Mesenchymal stem cell (in vitro differentiated cells and primary cell): ENCODE measurements at regions not wholly inside any gene's neighbourhood (a gene's known extent, or its start where the extent isn't known, plus 50 kb on each side); places are given as distances from the start of the nearest gene placed in this dataset.

Experiments used
- DNase-seq: peaks from one replicate; pipeline ENCODE4 v3.0.0-alpha.2; 2013
- H2AFZ ChIP-seq: one replicate; pipeline ENCODE4 v1.6.1; 2013; ENCODE audit warnings: low read depth, mild to moderate bottlenecking, control low read depth, inconsistent platforms, low read length, moderate library complexity
- H2AK5ac ChIP-seq: 2 replicates; pipeline ENCODE4 v1.6.1; 2013; ENCODE audit warnings: low read length, moderate library complexity, mild to moderate bottlenecking, inconsistent platforms; ENCODE audit not compliant: severe bottlenecking
- H2BK120ac ChIP-seq: one replicate; pipeline ENCODE4 v1.6.1; 2013; ENCODE audit warnings: low read depth, mild to moderate bottlenecking, inconsistent platforms, low read length, moderate library complexity
- H2BK12ac ChIP-seq, 2 experiments: one replicate each; pipeline ENCODE4 v1.6.1; 2013; ENCODE audit warnings: inconsistent platforms in 2 of 2, low read length in 2 of 2, mild to moderate bottlenecking in 2 of 2, moderate library complexity in 2 of 2, control low read depth in 1 of 2
- H2BK15ac ChIP-seq: one replicate; pipeline ENCODE4 v1.6.1; 2013; ENCODE audit warnings: mild to moderate bottlenecking, low read depth, inconsistent platforms; ENCODE audit not compliant: poor library complexity, severe bottlenecking
- H2BK5ac ChIP-seq: 2 replicates; pipeline ENCODE4 v1.6.1; 2013; ENCODE audit warnings: low read depth, mild to moderate bottlenecking, low read length, control low read depth, inconsistent platforms; ENCODE audit not compliant: poor library complexity, severe bottlenecking
- H3K14ac ChIP-seq, 2 experiments: one replicate each; pipeline ENCODE4 v1.6.1; 2013; ENCODE audit warnings: inconsistent platforms in 2 of 2, low read length in 2 of 2, control low read depth in 1 of 2, mild to moderate bottlenecking in 1 of 2, moderate library complexity in 1 of 2
- H3K18ac ChIP-seq, 2 experiments: one replicate each; pipeline ENCODE4 v1.6.1; 2013; ENCODE audit warnings: inconsistent platforms in 2 of 2, low read length in 2 of 2, control low read depth in 1 of 2, low read depth in 1 of 2, mild to moderate bottlenecking in 1 of 2
- H3K23ac ChIP-seq, 2 experiments: one replicate each; pipeline ENCODE4 v1.6.1; 2013; ENCODE audit warnings: inconsistent platforms in 2 of 2, low read length in 2 of 2, mild to moderate bottlenecking in 2 of 2, moderate library complexity in 2 of 2, control low read depth in 1 of 2
- H3K27ac ChIP-seq: 2 replicates; pipeline ENCODE4 v1.5.1; 2013; ENCODE audit warnings: mild to moderate bottlenecking, moderate library complexity, low read length, control low read depth, inconsistent platforms; ENCODE audit not compliant: poor library complexity, severe bottlenecking
- H3K27me3 ChIP-seq, 2 experiments: 2 replicates each; pipeline versions ENCODE4 v1.6.1 to v1.7.0; 2013; ENCODE audit warnings: low read length in 2 of 2, mild to moderate bottlenecking in 2 of 2, moderate library complexity in 2 of 2, control low read depth in 1 of 2, inconsistent platforms in 1 of 2; ENCODE audit not compliant: control insufficient read depth in 1 of 2, insufficient read depth in 1 of 2
- H3K36me3 ChIP-seq, 2 experiments: 2 replicates each; pipeline versions ENCODE4 v1.6.1 to v1.7.0; 2013; ENCODE audit warnings: low read length in 2 of 2, control low read depth in 1 of 2, inconsistent platforms in 1 of 2, low read depth in 1 of 2, mild to moderate bottlenecking in 1 of 2; ENCODE audit not compliant: insufficient read depth in 2 of 2, control insufficient read depth in 1 of 2
- H3K4ac ChIP-seq, 2 experiments: one replicate each; pipeline ENCODE4 v1.6.1; 2013; ENCODE audit warnings: inconsistent platforms in 2 of 2, low read length in 2 of 2, mild to moderate bottlenecking in 2 of 2, moderate library complexity in 2 of 2, control low read depth in 1 of 2, low read depth in 1 of 2
- H3K4me1 ChIP-seq: 2 replicates; pipeline ENCODE4 v1.6.1; 2013; ENCODE audit warnings: low read depth, low read length, control low read depth; ENCODE audit not compliant: control insufficient read depth, insufficient read depth
- H3K4me2 ChIP-seq: 2 replicates; pipeline ENCODE4 v1.6.1; 2013; ENCODE audit warnings: low read length, mild to moderate bottlenecking, inconsistent platforms; ENCODE audit not compliant: poor library complexity, severe bottlenecking
- H3K4me3 ChIP-seq, 2 experiments: 2 replicates each; pipeline versions ENCODE4 v1.5.1 to v1.7.0; 2013; ENCODE audit warnings: low read length in 2 of 2, mild to moderate bottlenecking in 2 of 2, control low read depth in 1 of 2, low read depth in 1 of 2; ENCODE audit not compliant: insufficient read depth in 1 of 2
- H3K79me1 ChIP-seq: replicated peaks from 2 replicates; pipeline ENCODE4 v1.6.1; 2013; ENCODE audit warnings: mild to moderate bottlenecking, control low read depth, low read length, inconsistent platforms; ENCODE audit not compliant: poor library complexity, severe bottlenecking
- H3K9ac ChIP-seq: 2 replicates; pipeline ENCODE4 v1.7.0; 2013; ENCODE audit warnings: mild to moderate bottlenecking, low read length, moderate library complexity
- H3K9me3 ChIP-seq: 2 replicates; pipeline ENCODE4 v1.7.0; 2013; ENCODE audit warnings: mild to moderate bottlenecking, low read length; ENCODE audit not compliant: control insufficient read depth
- H4K8ac ChIP-seq: one replicate; pipeline ENCODE4 v1.6.1; 2013; ENCODE audit warnings: inconsistent platforms, mild to moderate bottlenecking, low read length, moderate library complexity
- H4K91ac ChIP-seq: one replicate; pipeline ENCODE4 v1.6.1; 2013; ENCODE audit warnings: mild to moderate bottlenecking, low read length, inconsistent platforms
- WGBS: methylation state at CpG from one replicate; pipeline ENCODE4 v1.1.7; 2013; ENCODE audit warnings: mixed read lengths; 5-methylcytosine and 5-hydroxymethylcytosine counted together

GRCh38 chr18:22020127-22020866, 149.1 kb upstream of the GATA6 start:
- Histone ChIP-seq H3K27ac (no peak overlapping the region), H3K14ac (no peak overlapping the region), H3K23ac (peak overlapping the region in 1 of 2 experiments; percentile 3), H3K9ac (no peak overlapping the region), H4K8ac (no peak overlapping the region), H2BK12ac (no peak overlapping the region), H3K36me3 (no peaks in the 10 kb centered on the region), H3K79me1 (no peaks in the 10 kb centered on the region), H3K4me1 (peaks cover 1% of the 10 kb centered on the region), H2BK5ac (no peak overlapping the region), H2BK15ac (no peak overlapping the region), H3K4me3 (no peak overlapping the region), H2BK120ac (no peak overlapping the region), H4K91ac (no peak overlapping the region), H2AK5ac (no peak overlapping the region), H3K18ac (no peak overlapping the region), H3K4me2 (no peak overlapping the region), H3K27me3 (no peaks in the 10 kb centered on the region), H3K4ac (no peak overlapping the region), H2AFZ (no peak overlapping the region), H3K9me3 (no peaks in the 10 kb centered on the region)
- 56% methylated on average over 11 of the region's 12 CpGs for WGBS
- DNase-seq, result no peak

GRCh38 chr18:22020867-22021370, 148.5 kb upstream of the GATA6 start:
- H3K4me3 ChIP-seq, result no peak overlapping the region
- peaks cover 1% of the 10 kb centered on the region for H3K4me1 ChIP-seq
- H3K36me3 ChIP-seq, result no peaks in the 10 kb centered on the region
- no peaks in the 10 kb centered on the region for H3K9me3 ChIP-seq
- H3K4ac ChIP-seq, result no peak overlapping the region
- DNase-seq, result no peak
- H2AK5ac ChIP-seq, result no peak overlapping the region
- H3K18ac ChIP-seq, result no peak overlapping the region
- no peak overlapping the region for H3K9ac ChIP-seq
- no peak overlapping the region for H3K14ac ChIP-seq
- no peaks in the 10 kb centered on the region for H3K79me1 ChIP-seq
- no peaks in the 10 kb centered on the region for H3K27me3 ChIP-seq
- H2BK5ac ChIP-seq, result no peak overlapping the region
- H2BK12ac ChIP-seq, result no peak overlapping the region
- no peak overlapping the region for H2BK120ac ChIP-seq
- H2AFZ ChIP-seq, result no peak overlapping the region
- no peak overlapping the region for H4K91ac ChIP-seq
- no peak overlapping the region for H3K4me2 ChIP-seq
- peak overlapping the region in 1 of 2 experiments; percentile 3 for H3K23ac ChIP-seq
- H4K8ac ChIP-seq, result no peak overlapping the region
- WGBS, result 90% methylated on average over 7 of the region's 7 CpGs
- H3K27ac ChIP-seq, result no peak overlapping the region
- no peak overlapping the region for H2BK15ac ChIP-seq

- Histone ChIP-seq H3K4me3 (no peak overlapping the region), H2BK15ac (no peak overlapping the region), H3K27ac (no peak overlapping the region), H2BK120ac (no peak overlapping the region), H3K14ac (no peak overlapping the region), H4K8ac (no peak overlapping the region), H2BK12ac (no peak overlapping the region), H2BK5ac (no peak overlapping the region), H2AFZ (no peak overlapping the region), H3K9ac (no peak overlapping the region), H3K79me1 (no peaks in the 10 kb centered on the region), H3K18ac (no peak overlapping the region), H3K4ac (no peak overlapping the region), H3K23ac (no peak overlapping the region), H3K36me3 (no peaks in the 10 kb centered on the region), H3K4me1 (peaks cover 1% of the 10 kb centered on the region), H3K27me3 (no peaks in the 10 kb centered on the region), H4K91ac (no peak overlapping the region), H3K9me3 (no peaks in the 10 kb centered on the region), H3K4me2 (no peak overlapping the region), H2AK5ac (no peak overlapping the region)
- no peak for DNase-seq
- WGBS, result 95% methylated on average over 5 of the region's 7 CpGs
These were observed 147.7 kb upstream of the GATA6 start for GRCh38 chr18:22021701-22022100.

GRCh38 chr18:22024924-22025323, 144.5 kb upstream of the GATA6 start:
- no peak overlapping the region for H2BK15ac ChIP-seq
- no peak overlapping the region for H4K91ac ChIP-seq
- no peak overlapping the region for H3K4me3 ChIP-seq
- no peak overlapping the region for H3K27ac ChIP-seq
- H3K79me1 ChIP-seq, result no peaks in the 10 kb centered on the region
- H3K36me3 ChIP-seq, result no peaks in the 10 kb centered on the region
- H3K9me3 ChIP-seq, result no peaks in the 10 kb centered on the region
- no peak overlapping the region for H3K4me2 ChIP-seq
- no peak overlapping the region for H2BK120ac ChIP-seq
- no peak overlapping the region for H4K8ac ChIP-seq
- no peaks in the 10 kb centered on the region for H3K27me3 ChIP-seq
- peaks cover 1% of the 10 kb centered on the region for H3K4me1 ChIP-seq
- H2AK5ac ChIP-seq, result no peak overlapping the region
- no peak for DNase-seq
- H2AFZ ChIP-seq, result no peak overlapping the region
- no peak overlapping the region for H2BK5ac ChIP-seq
- no peak overlapping the region for H3K23ac ChIP-seq
- WGBS, result 100% methylated on average over 1 of the region's 3 CpGs
- H3K9ac ChIP-seq, result no peak overlapping the region
- no peak overlapping the region for H3K4ac ChIP-seq
- H2BK12ac ChIP-seq, result no peak overlapping the region
- no peak overlapping the region for H3K14ac ChIP-seq
- H3K18ac ChIP-seq, result no peak overlapping the region
